ENCODE measurements at regions not wholly inside any gene's neighbourhood (a gene's known extent, or its start where the extent isn't known, plus 50 kb on each side); places are given as distances from the start of the nearest gene placed in this dataset.

- Histone ChIP-seq H3K27me3 (ENCODE audit: insufficient read depth, low read length) (no peaks in the 10 kb centered on the region), H3K9me3 (ENCODE audit: insufficient read depth, low read depth, low read length) (peaks cover 7% of the 10 kb centered on the region), H3K27ac (ENCODE audit: low read length) (no peak overlapping the region), H3K4me1 (ENCODE audit: insufficient read depth, low read length) (peaks cover 4% of the 10 kb centered on the region; the same call in 1 of the 2 replicates), H3K9ac (ENCODE audit: low read depth, low read length) (no peak overlapping the region), H3K36me3 (ENCODE audit: insufficient read depth, low read depth, low read length) (no peaks in the 10 kb centered on the region), H3K4me3 (ENCODE audit: low read length) (no peak overlapping the region)
Measured at GRCh38 chr1:195012995-195013394, 1595.2 kb downstream of the KCNT2 start.

- no peaks in the 10 kb centered on the region for H3K36me3 ChIP-seq (ENCODE audit: insufficient read depth, low read depth, low read length)
- H3K27ac ChIP-seq (ENCODE audit: low read length) = no peak overlapping the region
Measured at GRCh38 chr1:195005338-195005737, 1602.9 kb downstream of the KCNT2 start.

DNA sequence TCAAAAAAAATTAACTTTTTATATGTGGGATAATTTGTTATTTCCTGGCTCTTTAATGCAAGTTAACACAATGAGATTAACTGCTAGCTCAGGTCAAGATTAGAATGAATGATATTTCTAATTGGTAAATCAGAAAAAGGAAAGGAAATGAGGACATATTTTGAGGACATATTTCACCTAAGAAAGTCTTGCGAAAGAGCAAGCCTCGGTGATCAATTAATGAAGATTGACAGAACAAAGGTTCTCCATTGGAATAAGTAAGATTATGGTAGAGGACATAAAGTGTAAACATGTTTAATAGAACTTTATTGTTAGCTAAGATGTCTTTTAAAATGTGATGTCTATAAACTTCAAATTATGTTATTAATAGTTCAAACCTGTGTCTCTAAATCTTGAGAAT is 1617.8 kb downstream of the KCNT2 start:
- H3K27me3 ChIP-seq (ENCODE audit: insufficient read depth, low read length) = no peaks in the 10 kb centered on the region
- H3K4me3 ChIP-seq (ENCODE audit: low read length) = no peak overlapping the region
- no peak overlapping the region for H3K27ac ChIP-seq (ENCODE audit: low read length)
- no peaks in the 10 kb centered on the region for H3K36me3 ChIP-seq (ENCODE audit: insufficient read depth, low read depth, low read length)
- H3K4me1 ChIP-seq (ENCODE audit: insufficient read depth, low read length) = no peaks in the 10 kb centered on the region
- H3K9me3 ChIP-seq (ENCODE audit: insufficient read depth, low read depth, low read length) = no peaks in the 10 kb centered on the region
- no peak overlapping the region for H3K9ac ChIP-seq (ENCODE audit: low read depth, low read length)

More at GRCh38 chr1:195005338-195005737, 1602.9 kb downstream of the KCNT2 start:
- no peak overlapping the region for H3K4me3 ChIP-seq (ENCODE audit: low read length)
- no peaks in the 10 kb centered on the region for H3K9me3 ChIP-seq (ENCODE audit: insufficient read depth, low read depth, low read length)
- H3K27me3 ChIP-seq (ENCODE audit: insufficient read depth, low read length) = no peaks in the 10 kb centered on the region
- H3K4me1 ChIP-seq (ENCODE audit: insufficient read depth, low read length) = no peaks in the 10 kb centered on the region
- no peak overlapping the region for H3K9ac ChIP-seq (ENCODE audit: low read depth, low read length)

DNA sequence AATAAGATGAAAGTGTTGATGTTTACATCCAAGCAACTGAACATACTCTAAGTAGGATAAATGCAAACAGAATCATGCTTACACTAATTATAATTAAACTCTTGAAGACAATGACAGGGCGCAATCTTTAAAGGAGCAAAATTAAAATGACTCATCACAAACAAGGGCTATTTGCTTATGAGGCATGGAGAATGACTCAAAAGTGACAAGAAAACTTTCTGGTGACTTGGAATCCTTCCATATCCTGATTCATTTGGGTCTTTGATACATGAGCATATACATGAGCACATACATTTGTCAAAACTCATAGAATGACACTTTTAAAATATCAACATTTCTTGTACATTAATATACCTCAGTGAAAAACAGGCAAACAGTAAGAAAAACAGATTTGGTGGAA is 1632.3 kb downstream of the KCNT2 start:
- Histone ChIP-seq H3K4me3 (ENCODE audit: low read length) (no peak overlapping the region), H3K27ac (ENCODE audit: low read length) (no peak overlapping the region), H3K9me3 (ENCODE audit: insufficient read depth, low read depth, low read length) (no peaks in the 10 kb centered on the region), H3K9ac (ENCODE audit: low read depth, low read length) (no peak overlapping the region), H3K27me3 (ENCODE audit: insufficient read depth, low read length) (no peaks in the 10 kb centered on the region), H3K36me3 (ENCODE audit: insufficient read depth, low read depth, low read length) (no peaks in the 10 kb centered on the region), H3K4me1 (ENCODE audit: insufficient read depth, low read length) (no peaks in the 10 kb centered on the region)

DNA sequence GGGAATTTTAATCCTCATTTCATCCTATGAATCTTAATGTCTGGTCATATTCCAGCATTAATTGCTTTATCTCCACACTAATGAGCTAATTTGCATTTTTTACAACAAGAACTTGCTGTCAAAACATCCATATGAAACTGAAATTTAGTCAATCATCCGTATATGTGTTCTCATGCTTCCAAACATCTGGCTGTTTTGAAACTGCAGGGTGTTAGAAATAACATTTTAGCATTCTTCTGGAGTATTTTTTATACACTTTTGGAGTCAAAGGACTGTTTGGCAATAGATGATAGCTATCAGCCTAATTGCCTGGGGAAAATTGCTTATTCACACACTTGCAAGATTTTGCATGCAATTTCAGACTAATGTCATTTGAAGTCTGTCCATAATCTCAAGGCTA is 1639.3 kb downstream of the KCNT2 start:
- no peaks in the 10 kb centered on the region for H3K4me1 ChIP-seq (ENCODE audit: insufficient read depth, low read length)
- H3K9me3 ChIP-seq (ENCODE audit: insufficient read depth, low read depth, low read length) = no peaks in the 10 kb centered on the region
- H3K27me3 ChIP-seq (ENCODE audit: insufficient read depth, low read length) = no peaks in the 10 kb centered on the region
- H3K9ac ChIP-seq (ENCODE audit: low read depth, low read length) = no peak overlapping the region
- no peaks in the 10 kb centered on the region for H3K36me3 ChIP-seq (ENCODE audit: insufficient read depth, low read depth, low read length)
- H3K27ac ChIP-seq (ENCODE audit: low read length) = no peak overlapping the region
- no peak overlapping the region for H3K4me3 ChIP-seq (ENCODE audit: low read length)

DNA sequence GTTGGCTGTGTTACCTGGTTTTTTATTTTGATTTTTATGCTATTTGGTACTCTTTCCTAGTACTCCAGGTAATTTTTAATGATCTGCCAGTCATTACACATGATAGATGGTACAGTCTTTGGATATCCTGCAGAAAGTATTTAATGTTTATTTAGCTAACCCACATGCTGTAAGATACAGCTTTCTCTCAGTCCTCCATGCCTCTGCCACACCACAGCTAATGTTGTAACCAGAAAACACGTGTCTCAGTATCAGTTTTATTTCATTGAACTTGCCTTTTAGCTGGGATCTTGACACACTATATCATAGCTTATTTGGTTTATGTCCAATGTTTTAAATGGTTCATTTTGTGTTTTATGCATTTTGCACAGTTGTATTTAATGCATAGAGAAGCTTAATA is 1648.4 kb downstream of the KCNT2 start:
- H3K9ac ChIP-seq (ENCODE audit: low read depth, low read length) = no peak overlapping the region
- H3K36me3 ChIP-seq (ENCODE audit: insufficient read depth, low read depth, low read length) = no peaks in the 10 kb centered on the region
- H3K4me1 ChIP-seq (ENCODE audit: insufficient read depth, low read length) = no peaks in the 10 kb centered on the region
- no peaks in the 10 kb centered on the region for H3K27me3 ChIP-seq (ENCODE audit: insufficient read depth, low read length)
- no peaks in the 10 kb centered on the region for H3K9me3 ChIP-seq (ENCODE audit: insufficient read depth, low read depth, low read length)
- H3K4me3 ChIP-seq (ENCODE audit: low read length) = no peak overlapping the region
- no peak overlapping the region for H3K27ac ChIP-seq (ENCODE audit: low read length)

- H3K36me3 ChIP-seq (ENCODE audit: insufficient read depth, low read depth, low read length) = no peaks in the 10 kb centered on the region
- no peaks in the 10 kb centered on the region for H3K9me3 ChIP-seq (ENCODE audit: insufficient read depth, low read depth, low read length)
- H3K4me3 ChIP-seq (ENCODE audit: low read length) = no peak overlapping the region
Measured at GRCh38 chr1:194952171-194952570, 1656.1 kb downstream of the KCNT2 start.

GRCh38 chr1:194950584-194950983 is 1657.7 kb downstream of the KCNT2 start:
- no peaks in the 10 kb centered on the region for H3K9me3 ChIP-seq (ENCODE audit: insufficient read depth, low read depth, low read length)
- H3K4me1 ChIP-seq (ENCODE audit: insufficient read depth, low read length) = no peaks in the 10 kb centered on the region
- no peak overlapping the region for H3K27ac ChIP-seq (ENCODE audit: low read length)
- no peak overlapping the region for H3K9ac ChIP-seq (ENCODE audit: low read depth, low read length)
- H3K36me3 ChIP-seq (ENCODE audit: insufficient read depth, low read depth, low read length) = no peaks in the 10 kb centered on the region
- no peaks in the 10 kb centered on the region for H3K27me3 ChIP-seq (ENCODE audit: insufficient read depth, low read length)
- H3K4me3 ChIP-seq (ENCODE audit: low read length) = no peak overlapping the region

More at GRCh38 chr1:194952171-194952570, 1656.1 kb downstream of the KCNT2 start:
- no peak overlapping the region for H3K27ac ChIP-seq (ENCODE audit: low read length)
- H3K9ac ChIP-seq (ENCODE audit: low read depth, low read length) = no peak overlapping the region
- H3K27me3 ChIP-seq (ENCODE audit: insufficient read depth, low read length) = no peaks in the 10 kb centered on the region
- H3K4me1 ChIP-seq (ENCODE audit: insufficient read depth, low read length) = no peaks in the 10 kb centered on the region

DNA sequence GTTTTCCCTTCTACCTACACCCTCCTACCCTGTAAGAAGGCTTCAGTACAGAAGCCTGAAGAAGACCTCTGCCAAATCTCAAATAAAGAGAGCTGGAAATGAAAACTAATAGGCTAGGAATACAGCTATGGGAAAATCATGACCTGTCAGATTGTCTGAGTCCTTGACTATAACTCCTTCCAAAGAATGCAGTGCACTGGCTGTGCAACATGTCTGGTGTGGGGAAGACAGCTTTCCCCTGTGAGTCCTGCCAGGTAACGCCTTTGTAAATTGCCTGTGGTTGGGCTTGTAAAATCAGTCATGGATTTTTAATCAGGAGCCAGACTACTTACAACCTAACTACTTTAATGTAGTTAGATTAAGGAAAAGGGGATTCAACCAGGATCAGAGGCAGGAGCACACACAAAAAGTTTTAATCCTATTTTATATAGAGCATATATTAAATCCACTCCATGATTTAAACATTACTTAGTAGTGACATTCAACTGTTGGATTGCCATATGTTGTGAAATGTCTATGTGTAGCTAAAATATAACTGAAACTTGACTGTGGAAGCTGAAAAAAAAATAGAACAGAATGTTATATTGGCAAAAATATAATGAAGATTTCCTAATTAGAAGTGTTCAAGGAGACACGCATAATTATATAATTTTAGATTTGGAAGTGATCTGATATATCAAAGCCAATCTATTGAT is 1667.8 kb downstream of the KCNT2 start:
- Histone ChIP-seq H3K27ac (ENCODE audit: low read length) (no peak overlapping the region), H3K27me3 (ENCODE audit: insufficient read depth, low read length) (no peaks in the 10 kb centered on the region), H3K4me1 (ENCODE audit: insufficient read depth, low read length) (no peaks in the 10 kb centered on the region; the same call in 1 of the 2 replicates), H3K36me3 (ENCODE audit: insufficient read depth, low read depth, low read length) (no peaks in the 10 kb centered on the region), H3K9me3 (ENCODE audit: insufficient read depth, low read depth, low read length) (no peaks in the 10 kb centered on the region), H3K4me3 (ENCODE audit: low read length) (no peak overlapping the region), H3K9ac (ENCODE audit: low read depth, low read length) (no peak overlapping the region)

DNA sequence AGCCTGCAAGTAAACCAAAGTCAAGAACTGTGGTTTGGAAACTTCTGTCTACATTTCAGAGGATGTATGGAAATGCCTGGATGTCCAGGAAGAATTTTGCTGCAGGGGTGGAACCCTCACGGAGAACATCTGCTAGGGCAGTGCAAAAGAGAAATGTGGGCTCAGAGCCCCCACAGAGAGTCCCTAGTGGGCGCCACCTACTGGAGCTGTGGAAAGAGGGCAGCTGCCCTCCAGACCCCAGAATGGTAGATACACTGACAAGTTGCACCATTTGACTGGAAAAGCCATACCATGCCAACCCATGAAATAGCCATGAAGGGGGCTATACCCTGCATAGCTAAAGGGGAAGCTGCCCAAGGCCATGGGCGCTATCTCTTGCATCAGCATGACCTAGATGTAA is 1672.4 kb downstream of the KCNT2 start:
- Histone ChIP-seq H3K27ac (ENCODE audit: low read length) (no peak overlapping the region), H3K9ac (ENCODE audit: low read depth, low read length) (no peak overlapping the region), H3K4me3 (ENCODE audit: low read length) (no peak overlapping the region), H3K27me3 (ENCODE audit: insufficient read depth, low read length) (no peaks in the 10 kb centered on the region), H3K36me3 (ENCODE audit: insufficient read depth, low read depth, low read length) (no peaks in the 10 kb centered on the region), H3K4me1 (ENCODE audit: insufficient read depth, low read length) (no peaks in the 10 kb centered on the region; the same call in 1 of the 2 replicates), H3K9me3 (ENCODE audit: insufficient read depth, low read depth, low read length) (no peaks in the 10 kb centered on the region)

GRCh38 chr1:194931166-194931565 is 1677.1 kb downstream of the KCNT2 start:
- Histone ChIP-seq H3K9ac (ENCODE audit: low read depth, low read length) (no peak overlapping the region), H3K27ac (ENCODE audit: low read length) (no peak overlapping the region), H3K36me3 (ENCODE audit: insufficient read depth, low read depth, low read length) (no peaks in the 10 kb centered on the region), H3K4me1 (ENCODE audit: insufficient read depth, low read length) (no peaks in the 10 kb centered on the region), H3K27me3 (ENCODE audit: insufficient read depth, low read length) (no peaks in the 10 kb centered on the region), H3K9me3 (ENCODE audit: insufficient read depth, low read depth, low read length) (no peaks in the 10 kb centered on the region), H3K4me3 (ENCODE audit: low read length) (no peak overlapping the region)

GRCh38 chr1:194930132-194930531 is 1678.1 kb downstream of the KCNT2 start:
- no peak overlapping the region for H3K27ac ChIP-seq (ENCODE audit: low read length)
- H3K9me3 ChIP-seq (ENCODE audit: insufficient read depth, low read depth, low read length) = no peaks in the 10 kb centered on the region
- H3K4me1 ChIP-seq (ENCODE audit: insufficient read depth, low read length) = no peaks in the 10 kb centered on the region
- no peak overlapping the region for H3K9ac ChIP-seq (ENCODE audit: low read depth, low read length)
- no peaks in the 10 kb centered on the region for H3K27me3 ChIP-seq (ENCODE audit: insufficient read depth, low read length)
- no peak overlapping the region for H3K4me3 ChIP-seq (ENCODE audit: low read length)
- H3K36me3 ChIP-seq (ENCODE audit: insufficient read depth, low read depth, low read length) = no peaks in the 10 kb centered on the region
